ENCODE measurements at regions not wholly inside any gene's neighbourhood (a gene's known extent, or its start where the extent isn't known, plus 50 kb on each side); places are given as distances from the start of the nearest gene placed in this dataset.

DNA sequence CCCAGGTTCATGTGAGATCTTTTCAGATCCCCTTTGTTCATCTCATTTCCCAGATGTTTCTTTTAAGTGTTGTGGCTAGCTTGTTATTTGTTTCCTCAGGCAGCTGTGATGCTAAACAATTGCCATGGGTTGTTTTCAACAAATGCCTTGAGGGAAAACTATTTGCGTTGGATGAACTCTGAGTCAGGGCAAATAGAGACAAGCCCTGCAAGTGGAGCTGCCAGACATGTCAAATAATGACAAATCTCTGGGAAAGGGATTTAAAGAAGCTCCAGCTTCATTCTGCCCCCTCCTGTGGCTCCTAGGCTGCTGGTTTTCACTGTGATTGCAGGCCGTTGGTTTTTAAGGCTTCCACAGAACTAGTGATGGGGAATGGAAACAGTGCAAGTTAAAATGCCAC, 272.4 kb upstream of the SP8 start:
- TF ChIP-seq POLR2AphosphoS5 (IDR thresholded peaks at IDR 0.05; ENCODE audit: low read depth, low read length) (no peak), JUND (IDR thresholded peaks at IDR 0.05) (no peak), ZNF274 (IDR thresholded peaks at IDR 0.05; ENCODE audit: low read depth, low read length) (no peak), YY1 (IDR thresholded peaks at IDR 0.05; ENCODE audit: extremely low read depth, insufficient replicate concordance, low read depth, low read length) (no peak), POLR2A (IDR thresholded peaks at IDR 0.05; ENCODE audit: borderline replicate concordance, extremely low read depth, insufficient read depth, insufficient read length) (no peak), EZH2 (IDR thresholded peaks at IDR 0.05) (no peak), TCF7L2 (IDR thresholded peaks at IDR 0.05; ENCODE audit: borderline replicate concordance, extremely low read depth, insufficient read depth, insufficient read length) (no peak)
- TF ChIP-seq, protein P1, sequence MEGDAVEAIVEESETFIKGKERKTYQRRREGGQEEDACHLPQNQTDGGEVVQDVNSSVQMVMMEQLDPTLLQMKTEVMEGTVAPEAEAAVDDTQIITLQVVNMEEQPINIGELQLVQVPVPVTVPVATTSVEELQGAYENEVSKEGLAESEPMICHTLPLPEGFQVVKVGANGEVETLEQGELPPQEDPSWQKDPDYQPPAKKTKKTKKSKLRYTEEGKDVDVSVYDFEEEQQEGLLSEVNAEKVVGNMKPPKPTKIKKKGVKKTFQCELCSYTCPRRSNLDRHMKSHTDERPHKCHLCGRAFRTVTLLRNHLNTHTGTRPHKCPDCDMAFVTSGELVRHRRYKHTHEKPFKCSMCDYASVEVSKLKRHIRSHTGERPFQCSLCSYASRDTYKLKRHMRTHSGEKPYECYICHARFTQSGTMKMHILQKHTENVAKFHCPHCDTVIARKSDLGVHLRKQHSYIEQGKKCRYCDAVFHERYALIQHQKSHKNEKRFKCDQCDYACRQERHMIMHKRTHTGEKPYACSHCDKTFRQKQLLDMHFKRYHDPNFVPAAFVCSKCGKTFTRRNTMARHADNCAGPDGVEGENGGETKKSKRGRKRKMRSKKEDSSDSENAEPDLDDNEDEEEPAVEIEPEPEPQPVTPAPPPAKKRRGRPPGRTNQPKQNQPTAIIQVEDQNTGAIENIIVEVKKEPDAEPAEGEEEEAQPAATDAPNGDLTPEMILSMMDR (IDR thresholded peaks at IDR 0.05 in 2 of 3, conservative IDR thresholded peaks at IDR 0.05 in 1 of 3; ENCODE audit: borderline replicate concordance in 1 of 3, insufficient read depth in 1 of 3, low read depth in 2 of 3, low read length in 2 of 3) = no peak
- TF ChIP-seq, protein P2, sequence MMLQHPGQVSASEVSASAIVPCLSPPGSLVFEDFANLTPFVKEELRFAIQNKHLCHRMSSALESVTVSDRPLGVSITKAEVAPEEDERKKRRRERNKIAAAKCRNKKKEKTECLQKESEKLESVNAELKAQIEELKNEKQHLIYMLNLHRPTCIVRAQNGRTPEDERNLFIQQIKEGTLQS (IDR thresholded peaks at IDR 0.05) = no peak
- TF ChIP-seq, protein P3, sequence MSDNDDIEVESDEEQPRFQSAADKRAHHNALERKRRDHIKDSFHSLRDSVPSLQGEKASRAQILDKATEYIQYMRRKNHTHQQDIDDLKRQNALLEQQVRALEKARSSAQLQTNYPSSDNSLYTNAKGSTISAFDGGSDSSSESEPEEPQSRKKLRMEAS (IDR thresholded peaks at IDR 0.05) = no peak

Measured in HCT116 (cell line).